Psoas muscle (tissue), 7 donors: ENCODE measurements at regions not wholly inside any gene's neighbourhood (a gene's known extent, or its start where the extent isn't known, plus 50 kb on each side); places are given as distances from the start of the nearest gene placed in this dataset.

Source experiments
- ATAC-seq, 4 donors: fragments of 200-7000 bp; cut with Tn5 transposase; one replicate each; pipeline ENCODE4 v1.9.1; 2020; ENCODE audit warnings: moderate library complexity in 3 of 4, mild to moderate bottlenecking in 2 of 4
- DNase-seq, 2 donors: peaks; one replicate each; pipeline ENCODE4 v3.0.0-alpha.2; 2020
- H3K27ac ChIP-seq: fragments of 200-600 bp; one replicate; pipeline ENCODE4 v1.8.0; 2022
- H3K27me3 ChIP-seq, 3 donors: fragments of 200-600 bp in 1 of 3; one replicate each; pipeline versions ENCODE4 v1.6.1 to v1.8.0; 2013 to 2022; ENCODE audit warnings: low read length in 2 of 3, mild to moderate bottlenecking in 2 of 3, moderate library complexity in 1 of 3; ENCODE audit not compliant: insufficient read depth in 3 of 3
- H3K36me3 ChIP-seq, 2 donors: fragments of 200-600 bp in 1 of 2; one replicate each; pipeline versions ENCODE4 v1.6.1 to v1.8.0; 2013 to 2022; ENCODE audit warnings: low read depth in 1 of 2, mild to moderate bottlenecking in 1 of 2, moderate library complexity in 1 of 2; ENCODE audit not compliant: insufficient read depth in 1 of 2
- H3K4me1 ChIP-seq: fragments of 200-600 bp; one replicate; pipeline ENCODE4 v1.8.0; 2022
- H3K4me3 ChIP-seq: fragments of 200-600 bp; one replicate; pipeline ENCODE4 v1.8.0; 2022; ENCODE audit warnings: mild to moderate bottlenecking
- H3K9me3 ChIP-seq: fragments of 200-600 bp; one replicate; pipeline ENCODE4 v1.8.0; 2022
- WGBS, 3 donors: extraction: QIAGEN DNeasy Blood & Tissue Kit; methylation state at CpG; one replicate each; pipeline versions ENCODE4 v1.1.6 to v1.1.7; 2013; 5-methylcytosine and 5-hydroxymethylcytosine counted together
- intact Hi-C, 2 donors: fragments of 100-400 bp; cut with DNase I; formaldehyde crosslinking; loops; one replicate each; pipeline versions ENCODE4 v1.11.0 to v1.14.2; 2022
- TF ChIP-seq, protein P1 (sequence below): fragments of 200-600 bp; IDR thresholded peaks from one replicate; pipeline ENCODE4 v1.8.0; 2022; ENCODE audit warnings: antibody characterized with exemption
- donor health status: healthy with polysubstance abuse.
- donor health status: DM: no; HTN: no; CAD: no; lungs with moderate emphysema.
- donor health status: Bipolar disorder and iron deficiency.
- donor health status: healthy.
- donor health status: DM: yes; HTN: yes; CAD: no.
- donor health status: DM: no; HTN: no; CAD: no.
- donor health status: DM: yes; HTN: yes; CAD: no.

- Histone ChIP-seq H3K4me3 (no peak overlapping the region), H3K9me3 (no peaks in the 10 kb centered on the region), H3K36me3 (no peaks in the 10 kb centered on the region), H3K27ac (no peak overlapping the region), H3K4me1 (no peaks in the 10 kb centered on the region), H3K27me3 (no peaks in the 10 kb centered on the region)
- WGBS, 3 donors: 85 to 92% (median 86%) methylated on average over 4 of the region's 4 CpGs
- ATAC-seq (no peak), DNase-seq (no peak)
- TF ChIP-seq, protein P1, sequence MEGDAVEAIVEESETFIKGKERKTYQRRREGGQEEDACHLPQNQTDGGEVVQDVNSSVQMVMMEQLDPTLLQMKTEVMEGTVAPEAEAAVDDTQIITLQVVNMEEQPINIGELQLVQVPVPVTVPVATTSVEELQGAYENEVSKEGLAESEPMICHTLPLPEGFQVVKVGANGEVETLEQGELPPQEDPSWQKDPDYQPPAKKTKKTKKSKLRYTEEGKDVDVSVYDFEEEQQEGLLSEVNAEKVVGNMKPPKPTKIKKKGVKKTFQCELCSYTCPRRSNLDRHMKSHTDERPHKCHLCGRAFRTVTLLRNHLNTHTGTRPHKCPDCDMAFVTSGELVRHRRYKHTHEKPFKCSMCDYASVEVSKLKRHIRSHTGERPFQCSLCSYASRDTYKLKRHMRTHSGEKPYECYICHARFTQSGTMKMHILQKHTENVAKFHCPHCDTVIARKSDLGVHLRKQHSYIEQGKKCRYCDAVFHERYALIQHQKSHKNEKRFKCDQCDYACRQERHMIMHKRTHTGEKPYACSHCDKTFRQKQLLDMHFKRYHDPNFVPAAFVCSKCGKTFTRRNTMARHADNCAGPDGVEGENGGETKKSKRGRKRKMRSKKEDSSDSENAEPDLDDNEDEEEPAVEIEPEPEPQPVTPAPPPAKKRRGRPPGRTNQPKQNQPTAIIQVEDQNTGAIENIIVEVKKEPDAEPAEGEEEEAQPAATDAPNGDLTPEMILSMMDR: no peak
- intact Hi-C loops: no loop called here
Measured at GRCh38 chr4:180205276-180205675, 2037.9 kb upstream of the TENM3 start.

- Histone ChIP-seq H3K9me3 (no peaks in the 10 kb centered on the region), H3K27me3 (no peaks in the 10 kb centered on the region), H3K4me3 (no peak overlapping the region), H3K4me1 (no peaks in the 10 kb centered on the region), H3K36me3 (no peaks in the 10 kb centered on the region), H3K27ac (no peak overlapping the region)
- TF ChIP-seq, protein P1: no peak
- intact Hi-C loops: no loop called here
- DNase-seq (no peak), ATAC-seq (no peak)
- WGBS, 3 donors: 87 to 95% (median 89%) methylated on average over 1 of the region's 1 CpG
Measured at GRCh38 chr4:180207921-180208320, 2035.3 kb upstream of the TENM3 start.

- TF ChIP-seq, protein P1: no peak
- 42 to 44% (median 42%) methylated on average over 1 of the region's 1 CpG for WGBS, 3 donors
- no peaks in the 10 kb centered on the region for H3K4me1 ChIP-seq
- ATAC-seq (no peak), DNase-seq (no peak)
- no peaks in the 10 kb centered on the region for H3K9me3 ChIP-seq
- no peaks in the 10 kb centered on the region for H3K27me3 ChIP-seq
- H3K27ac ChIP-seq: no peak overlapping the region
- intact Hi-C loops: no loop called here
- no peaks in the 10 kb centered on the region for H3K36me3 ChIP-seq
- H3K4me3 ChIP-seq: no peak overlapping the region
Measured at GRCh38 chr4:180217070-180217469, 2026.1 kb upstream of the TENM3 start.

- DNase-seq (no peak), ATAC-seq (no peak)
- intact Hi-C loops: no loop called here
- H3K27ac ChIP-seq: no peak overlapping the region
- no peaks in the 10 kb centered on the region for H3K36me3 ChIP-seq
- WGBS, 3 donors: 94 to 98% (median 94%) methylated on average over 3 of the region's 3 CpGs
- TF ChIP-seq, protein P1: no peak
- H3K9me3 ChIP-seq: no peaks in the 10 kb centered on the region
- H3K4me3 ChIP-seq: no peak overlapping the region
- no peaks in the 10 kb centered on the region for H3K4me1 ChIP-seq
- no peaks in the 10 kb centered on the region for H3K27me3 ChIP-seq
Measured at GRCh38 chr4:180219080-180219479, 2024.1 kb upstream of the TENM3 start.

- Histone ChIP-seq H3K9me3 (no peaks in the 10 kb centered on the region), H3K27ac (no peak overlapping the region), H3K4me1 (no peaks in the 10 kb centered on the region), H3K4me3 (no peak overlapping the region), H3K27me3 (no peaks in the 10 kb centered on the region), H3K36me3 (no peaks in the 10 kb centered on the region)
- TF ChIP-seq, protein P1: no peak
- intact Hi-C loops: no loop called here
- DNase-seq (no peak), ATAC-seq (no peak)
- 38 to 59% (median 50%) methylated on average over 1 of the region's 1 CpG for WGBS, 3 donors
Measured at GRCh38 chr4:180225977-180226376, 2017.2 kb upstream of the TENM3 start.
